ENCODE measurements at regions not wholly inside any gene's neighbourhood (a gene's known extent, or its start where the extent isn't known, plus 50 kb on each side); places are given as distances from the start of the nearest gene placed in this dataset.

- BruUV-seq (replicated peaks): no TSS peak
- Histone ChIP-seq H3K9me3 (ENCODE audit: low read length) (no peaks in the 10 kb centered on the region), H3K4me3 (replicated peaks in 1 of 3; ENCODE audit: insufficient read depth in 1 of 3, low read depth in 2 of 3, low read length in 3 of 3) (no peak overlapping the region), H3K9ac (ENCODE audit: insufficient read depth, low read depth, low read length) (no peak overlapping the region), H3K79me2 (ENCODE audit: insufficient read depth, low read length) (no peaks in the 10 kb centered on the region), H3K36me3 (replicated peaks in 1 of 2; ENCODE audit: control insufficient read depth in 1 of 2, insufficient read depth in 2 of 2, low read length in 2 of 2) (no peaks in the 10 kb centered on the region), H3K4me1 (ENCODE audit: insufficient read depth, low read length) (no peaks in the 10 kb centered on the region), H3K27me3 (ENCODE audit: control insufficient read depth in 1 of 2, insufficient read depth in 2 of 2, low read length in 2 of 2) (peaks cover 0 to 2% of the 10 kb centered on the region in 2 experiments; a peak in 1 of 5 replicates), H3K27ac (ENCODE audit: extremely low read length, insufficient read depth, low read length) (no peak overlapping the region), H2AFZ (ENCODE audit: low read length) (no peak overlapping the region), H3K4me2 (ENCODE audit: low read depth, low read length) (no peak overlapping the region), H4K20me1 (ENCODE audit: insufficient read depth, low read length) (no peaks in the 10 kb centered on the region)
- ChIA-PET POLR2A (no interaction called here), CTCF (ENCODE audit: low intra/inter-chr PET ratio, low total read pairs) (no interaction called here)
- FAIRE-seq (no peak), ATAC-seq (no peak), DNase-seq (ENCODE audit: low spot score) (no peak)
- in situ Hi-C loops (cut with HindIII; ENCODE audit: extremely low pct_ligation_motif_present, low pct_unique_long_range_greater_than_20kb): no loop called here
- intact Hi-C loops (cut with micrococcal nuclease; ENCODE audit: unreplicated experiment): no loop called here
- no peak for TF ChIP-seq FOXA3 (CRISPR knock-in tag; IDR thresholded peaks at IDR 0.05)
- TF ChIP-seq NFYC (CRISPR knock-in tag; IDR thresholded peaks at IDR 0.05): no peak
- TF ChIP-seq SRSF9 (IDR thresholded peaks at IDR 0.05; ENCODE audit: borderline replicate concordance, insufficient read depth, low read depth, low read length, poor library complexity, severe bottlenecking): no peak
- no peak for TF ChIP-seq KAT8 (CRISPR knock-in tag; IDR thresholded peaks at IDR 0.05)
- no peak for TF ChIP-seq KDM1A (CRISPR knock-in tag; IDR thresholded peaks at IDR 0.05)
- TF ChIP-seq TP53 (CRISPR knock-in tag; conservative IDR thresholded peaks at IDR 0.05): no peak
- TF ChIP-seq TERF1 (CRISPR knock-in tag; IDR thresholded peaks at IDR 0.05): no peak
- TF ChIP-seq ZNF20 (CRISPR knock-in tag; IDR thresholded peaks at IDR 0.05): no peak
- TF ChIP-seq ZNF574 (CRISPR knock-in tag; IDR thresholded peaks at IDR 0.05): no peak
- no peak for TF ChIP-seq DPF2 (CRISPR knock-in tag; IDR thresholded peaks at IDR 0.05; ENCODE audit: borderline replicate concordance, low read depth)
- TF ChIP-seq ZNF550 (CRISPR knock-in tag; IDR thresholded peaks at IDR 0.05; ENCODE audit: borderline replicate concordance): no peak
- no peak for TF ChIP-seq MED13 (CRISPR knock-in tag; IDR thresholded peaks at IDR 0.05)
- no peak for TF ChIP-seq ZNF33A (CRISPR knock-in tag; IDR thresholded peaks at IDR 0.05; ENCODE audit: borderline replicate concordance)
- no peak for TF ChIP-seq BCL3 (CRISPR knock-in tag; IDR thresholded peaks at IDR 0.05)
- TF ChIP-seq POLR2G (IDR thresholded peaks at IDR 0.05; ENCODE audit: low read depth, low read length): no peak
- no peak for TF ChIP-seq CC2D1A (CRISPR knock-in tag; IDR thresholded peaks at IDR 0.05)
- WGBS (ENCODE audit: low lambda C conversion rate): 46% methylated on average over 3 of the region's 3 CpGs
These were observed 123.1 kb upstream of the STXBP5 start for GRCh38 chr6:147081076-147081609.
